ENCODE measurements at regions not wholly inside any gene's neighbourhood (a gene's known extent, or its start where the extent isn't known, plus 50 kb on each side); places are given as distances from the start of the nearest gene placed in this dataset.

GRCh38 chr4:184273166-184274147 lies 55.8 kb upstream of the ENPP6 start:
- TF ChIP-seq CTCF (IDR thresholded peaks at IDR 0.05) = no peak
- TF ChIP-seq POLR2A (IDR thresholded peaks at IDR 0.05) = no peak
